ENCODE measurements at regions not wholly inside any gene's neighbourhood (a gene's known extent, or its start where the extent isn't known, plus 50 kb on each side); places are given as distances from the start of the nearest gene placed in this dataset.

DNA sequence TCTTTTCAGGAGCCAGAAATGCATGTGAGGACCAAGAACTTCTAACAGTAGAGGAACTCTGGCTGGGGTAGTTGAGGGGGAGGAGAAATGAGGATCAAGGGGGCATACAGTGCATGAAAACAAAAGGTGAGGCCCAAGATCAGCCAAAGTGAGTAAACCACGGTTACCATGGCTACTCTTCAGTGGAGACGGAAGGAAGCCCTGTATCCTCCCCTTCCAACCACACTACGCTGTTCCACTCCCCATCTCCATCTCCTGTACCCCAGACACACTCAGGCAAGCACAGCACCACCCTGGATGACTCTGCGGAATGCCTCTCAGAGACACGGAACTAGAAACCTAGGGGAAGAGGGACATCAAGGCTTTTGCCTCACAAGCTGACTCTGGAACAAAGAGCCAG is 157.6 kb upstream of the CAMK1G start:
- no peak overlapping the region for H3K4me3 ChIP-seq (ENCODE audit: low read depth, low read length)
- POLR2A ChIA-PET: no interaction called here
- TF ChIP-seq, protein P1, sequence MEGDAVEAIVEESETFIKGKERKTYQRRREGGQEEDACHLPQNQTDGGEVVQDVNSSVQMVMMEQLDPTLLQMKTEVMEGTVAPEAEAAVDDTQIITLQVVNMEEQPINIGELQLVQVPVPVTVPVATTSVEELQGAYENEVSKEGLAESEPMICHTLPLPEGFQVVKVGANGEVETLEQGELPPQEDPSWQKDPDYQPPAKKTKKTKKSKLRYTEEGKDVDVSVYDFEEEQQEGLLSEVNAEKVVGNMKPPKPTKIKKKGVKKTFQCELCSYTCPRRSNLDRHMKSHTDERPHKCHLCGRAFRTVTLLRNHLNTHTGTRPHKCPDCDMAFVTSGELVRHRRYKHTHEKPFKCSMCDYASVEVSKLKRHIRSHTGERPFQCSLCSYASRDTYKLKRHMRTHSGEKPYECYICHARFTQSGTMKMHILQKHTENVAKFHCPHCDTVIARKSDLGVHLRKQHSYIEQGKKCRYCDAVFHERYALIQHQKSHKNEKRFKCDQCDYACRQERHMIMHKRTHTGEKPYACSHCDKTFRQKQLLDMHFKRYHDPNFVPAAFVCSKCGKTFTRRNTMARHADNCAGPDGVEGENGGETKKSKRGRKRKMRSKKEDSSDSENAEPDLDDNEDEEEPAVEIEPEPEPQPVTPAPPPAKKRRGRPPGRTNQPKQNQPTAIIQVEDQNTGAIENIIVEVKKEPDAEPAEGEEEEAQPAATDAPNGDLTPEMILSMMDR (IDR thresholded peaks at IDR 0.05; ENCODE audit: insufficient read depth, low read length, missing control alignments): no peak
- no peak for DNase-seq (ENCODE audit: low read depth, low spot score)
- CTCF ChIA-PET: interaction anchor here (7.6 kb wide), 1 partner anchor 10 kb away, joined by 52 read pairs; no protein-coding TSS in a partner anchor

DNA sequence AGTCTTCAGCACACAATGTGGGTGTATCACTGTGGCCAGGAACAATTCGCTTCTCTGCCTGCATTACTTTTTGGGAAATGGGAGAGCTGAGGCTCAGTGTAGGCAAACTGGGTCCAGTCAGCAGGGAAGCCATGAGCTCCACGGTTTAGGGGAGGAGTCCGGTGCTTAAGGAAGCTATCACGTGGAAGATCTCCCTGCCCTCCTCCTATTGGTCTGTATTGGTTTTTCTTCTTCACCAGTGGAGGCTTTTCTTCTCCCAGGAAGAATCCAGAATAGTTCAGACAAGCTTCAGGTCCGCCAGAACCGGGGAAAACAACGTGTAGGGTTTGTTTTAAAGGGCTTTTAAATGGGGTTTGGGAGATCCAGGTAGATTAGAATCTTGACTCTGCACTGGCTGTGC is 156.2 kb upstream of the CAMK1G start:
- ChIA-PET CTCF (interaction anchor here (1.1 to 7.6 kb wide), 2 partner anchors 9 to 54 kb away, joined by 3 to 52 read pairs; no protein-coding TSS in a partner anchor), POLR2A (no interaction called here)
- TF ChIP-seq, protein P1 (IDR thresholded peaks at IDR 0.05; ENCODE audit: insufficient read depth, low read length, missing control alignments): no peak
- no peak for DNase-seq (ENCODE audit: low read depth, low spot score)
- no peak overlapping the region for H3K4me3 ChIP-seq (ENCODE audit: low read depth, low read length)

DNA sequence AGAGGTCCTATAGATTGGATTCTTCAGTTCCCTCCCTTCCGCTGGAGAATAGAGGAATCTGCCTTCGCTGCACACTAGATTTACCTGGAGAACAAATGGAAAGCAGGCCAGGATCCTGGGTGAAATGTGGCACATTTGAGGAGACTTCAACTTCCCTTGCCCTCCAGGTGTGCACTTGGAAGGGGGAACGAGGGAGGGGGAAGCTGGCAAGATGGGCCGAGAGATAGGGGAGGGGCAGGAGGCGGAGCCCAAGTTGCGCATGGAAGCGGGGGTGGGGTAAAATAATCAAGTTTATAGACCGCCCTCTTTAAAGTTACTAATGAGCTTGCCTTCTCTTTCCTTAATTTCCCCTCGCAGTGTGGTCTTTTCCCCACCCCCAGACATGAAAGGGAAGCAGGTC is 155.7 kb upstream of the CAMK1G start:
- TF ChIP-seq, protein P1 (IDR thresholded peaks at IDR 0.05; ENCODE audit: insufficient read depth, low read length, missing control alignments): no peak
- ChIA-PET CTCF (interaction anchor here (1.1 to 7.6 kb wide), 4 partner anchors 8 to 74 kb away, joined by 3 to 52 read pairs (median 7); no protein-coding TSS in a partner anchor), POLR2A (no interaction called here)
- H3K4me3 ChIP-seq (ENCODE audit: low read depth, low read length): no peak overlapping the region
- no peak for DNase-seq (ENCODE audit: low read depth, low spot score)

DNA sequence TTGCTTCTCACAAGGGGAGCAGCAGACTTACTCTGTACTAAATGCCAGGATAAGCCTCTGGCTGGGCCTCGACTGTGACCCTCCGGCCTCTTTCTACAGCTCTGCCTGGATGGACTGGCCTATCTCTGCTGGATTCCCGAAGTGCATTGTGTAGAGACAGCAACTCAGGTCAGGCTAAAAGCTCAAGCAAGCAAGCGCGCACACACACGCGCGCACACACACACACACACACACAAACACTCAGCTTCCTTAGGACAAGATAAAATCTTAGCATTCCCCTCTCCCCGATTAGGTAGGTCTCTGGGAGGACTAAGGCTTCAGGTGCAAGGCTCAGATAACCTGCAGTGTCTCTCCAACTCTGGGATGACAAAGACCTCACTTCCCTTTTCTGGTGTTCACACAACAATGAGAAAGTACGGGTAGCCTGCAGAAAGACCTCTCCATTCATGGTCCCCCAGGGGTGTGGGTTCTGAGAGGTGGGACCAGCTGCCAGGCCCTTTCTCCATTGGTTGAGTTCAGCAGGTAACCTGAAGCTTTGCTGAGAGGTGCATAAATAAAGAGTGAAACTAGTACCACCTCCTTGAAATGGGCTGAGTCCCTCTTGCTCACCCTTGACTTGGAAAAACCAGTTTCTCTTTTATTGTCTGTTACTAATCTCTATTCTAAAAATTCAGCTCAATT is 155.1 kb upstream of the CAMK1G start:
- CTCF ChIA-PET: interaction anchor here (1.2 to 7.6 kb wide), 5 partner anchors 8 to 220 kb away, joined by 3 to 52 read pairs (median 6); no protein-coding TSS in a partner anchor
- POLR2A ChIA-PET: no interaction called here
- TF ChIP-seq, protein P1 (IDR thresholded peaks at IDR 0.05; ENCODE audit: insufficient read depth, low read length, missing control alignments): no peak
- no peak overlapping the region for H3K4me3 ChIP-seq (ENCODE audit: low read depth, low read length)
- DNase-seq (ENCODE audit: low read depth, low spot score): no peak

DNA sequence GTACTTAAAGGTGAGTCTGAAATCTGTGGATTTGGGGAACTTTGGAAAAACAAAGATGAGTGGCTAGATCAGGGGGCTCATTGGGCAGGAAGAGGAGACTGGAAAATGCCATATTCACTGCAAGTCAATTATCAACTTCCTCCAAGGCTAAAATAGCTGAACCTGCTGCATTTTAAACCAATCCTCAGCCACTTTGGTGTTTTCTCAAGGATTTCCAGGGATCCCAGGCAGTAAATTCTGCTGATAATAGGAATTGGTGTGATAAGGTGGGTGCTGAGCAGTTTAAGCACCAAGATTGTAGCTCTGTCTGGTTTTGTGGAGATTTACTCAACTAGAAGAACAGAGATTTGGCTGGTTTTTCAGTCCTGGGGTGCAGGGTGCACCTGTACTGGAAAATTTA is 153.9 kb upstream of the CAMK1G start:
- TF ChIP-seq, protein P1 (IDR thresholded peaks at IDR 0.05; ENCODE audit: insufficient read depth, low read length, missing control alignments): no peak
- H3K4me3 ChIP-seq (ENCODE audit: low read depth, low read length): no peak overlapping the region
- CTCF ChIA-PET: interaction anchor here (0.6 to 2.0 kb wide), 6 partner anchors 7 to 227 kb away, joined by 3 to 8 read pairs (median 3); no protein-coding TSS in a partner anchor
- POLR2A ChIA-PET: no interaction called here
- DNase-seq (ENCODE audit: low read depth, low spot score): no peak

DNA sequence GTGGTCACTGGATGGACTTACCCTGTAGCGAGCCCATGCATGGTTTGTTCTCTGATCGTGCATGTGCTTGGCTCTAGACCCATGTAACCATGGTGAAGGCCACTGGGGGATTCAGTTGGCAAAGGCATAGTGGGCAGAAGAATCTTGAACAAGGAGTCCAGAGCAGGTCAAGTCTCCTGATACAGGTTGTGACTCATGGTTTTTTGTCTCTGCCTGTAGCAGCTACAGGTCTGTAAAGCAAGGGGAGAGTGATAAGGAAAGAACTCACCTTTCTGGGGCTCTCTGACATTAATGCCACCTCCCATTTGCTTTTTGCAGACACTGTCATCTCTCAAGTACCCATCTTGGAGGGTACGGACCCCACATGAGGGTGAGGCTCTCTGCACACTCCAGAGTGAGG is 153.4 kb upstream of the CAMK1G start:
- ChIA-PET CTCF (interaction anchor here (0.6 to 1.1 kb wide), 2 partner anchors 66 to 227 kb away, joined by 3 read pairs; no protein-coding TSS in a partner anchor), POLR2A (no interaction called here)
- no peak overlapping the region for H3K4me3 ChIP-seq (ENCODE audit: low read depth, low read length)
- no peak for DNase-seq (ENCODE audit: low read depth, low spot score)
- TF ChIP-seq, protein P1 (IDR thresholded peaks at IDR 0.05; ENCODE audit: insufficient read depth, low read length, missing control alignments): no peak

Measured in AG04449 (cell line).